GM12873 (cell line): ENCODE measurements at regions not wholly inside any gene's neighbourhood (a gene's known extent, or its start where the extent isn't known, plus 50 kb on each side); places are given as distances from the start of the nearest gene placed in this dataset.

ENCODE experiments used
- TF ChIP-seq, protein P1 (sequence below): IDR thresholded peaks from 2 replicates; pipeline ENCODE4 v1.5.1; 2012; ENCODE audit warnings: low read depth, mild to moderate bottlenecking, moderate library complexity, low read length, control low read depth; ENCODE audit not compliant: insufficient read depth; ENCODE audit errors: missing control alignments

DNA sequence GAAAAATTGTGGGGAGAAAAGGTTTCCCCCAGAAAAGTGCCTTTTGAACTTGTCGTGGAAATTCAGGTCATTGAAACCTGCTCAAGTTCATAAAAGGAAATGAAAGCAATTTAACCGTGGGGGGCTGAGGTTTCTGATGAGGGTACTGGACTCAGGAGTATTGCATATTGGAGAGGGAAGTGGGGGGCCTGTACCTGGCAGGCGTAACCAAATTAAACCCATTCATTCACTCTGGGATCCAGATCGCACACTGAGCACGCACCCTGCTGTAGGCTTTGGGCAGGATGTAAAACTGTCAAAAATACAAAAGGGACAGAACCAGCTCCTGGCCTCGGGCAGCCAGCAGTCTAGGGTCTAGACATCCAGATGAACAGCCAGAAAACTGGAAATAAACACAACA lies 1517.4 kb downstream of the BRD1 start:
- TF ChIP-seq, protein P1, sequence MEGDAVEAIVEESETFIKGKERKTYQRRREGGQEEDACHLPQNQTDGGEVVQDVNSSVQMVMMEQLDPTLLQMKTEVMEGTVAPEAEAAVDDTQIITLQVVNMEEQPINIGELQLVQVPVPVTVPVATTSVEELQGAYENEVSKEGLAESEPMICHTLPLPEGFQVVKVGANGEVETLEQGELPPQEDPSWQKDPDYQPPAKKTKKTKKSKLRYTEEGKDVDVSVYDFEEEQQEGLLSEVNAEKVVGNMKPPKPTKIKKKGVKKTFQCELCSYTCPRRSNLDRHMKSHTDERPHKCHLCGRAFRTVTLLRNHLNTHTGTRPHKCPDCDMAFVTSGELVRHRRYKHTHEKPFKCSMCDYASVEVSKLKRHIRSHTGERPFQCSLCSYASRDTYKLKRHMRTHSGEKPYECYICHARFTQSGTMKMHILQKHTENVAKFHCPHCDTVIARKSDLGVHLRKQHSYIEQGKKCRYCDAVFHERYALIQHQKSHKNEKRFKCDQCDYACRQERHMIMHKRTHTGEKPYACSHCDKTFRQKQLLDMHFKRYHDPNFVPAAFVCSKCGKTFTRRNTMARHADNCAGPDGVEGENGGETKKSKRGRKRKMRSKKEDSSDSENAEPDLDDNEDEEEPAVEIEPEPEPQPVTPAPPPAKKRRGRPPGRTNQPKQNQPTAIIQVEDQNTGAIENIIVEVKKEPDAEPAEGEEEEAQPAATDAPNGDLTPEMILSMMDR = no peak

DNA sequence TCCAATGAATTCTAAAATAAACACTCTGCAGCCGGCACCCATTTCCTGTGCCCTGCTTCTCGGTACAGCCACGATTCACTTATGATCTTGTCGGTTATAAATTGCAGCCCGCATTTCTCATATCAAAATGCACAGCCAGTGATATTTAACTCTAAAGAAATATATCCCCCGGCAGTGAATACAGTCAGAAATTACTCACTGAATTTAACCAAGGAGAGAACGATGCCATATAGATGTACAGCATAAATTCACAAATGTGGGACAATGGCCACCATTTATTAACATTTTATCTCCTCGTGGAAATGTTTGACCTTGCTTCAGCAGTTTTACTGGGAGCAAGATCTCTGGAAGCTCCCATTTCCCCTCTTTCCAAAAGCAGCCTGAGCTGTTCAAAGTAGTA lies 1517.8 kb downstream of the BRD1 start:
- TF ChIP-seq, protein P1 = no peak

DNA sequence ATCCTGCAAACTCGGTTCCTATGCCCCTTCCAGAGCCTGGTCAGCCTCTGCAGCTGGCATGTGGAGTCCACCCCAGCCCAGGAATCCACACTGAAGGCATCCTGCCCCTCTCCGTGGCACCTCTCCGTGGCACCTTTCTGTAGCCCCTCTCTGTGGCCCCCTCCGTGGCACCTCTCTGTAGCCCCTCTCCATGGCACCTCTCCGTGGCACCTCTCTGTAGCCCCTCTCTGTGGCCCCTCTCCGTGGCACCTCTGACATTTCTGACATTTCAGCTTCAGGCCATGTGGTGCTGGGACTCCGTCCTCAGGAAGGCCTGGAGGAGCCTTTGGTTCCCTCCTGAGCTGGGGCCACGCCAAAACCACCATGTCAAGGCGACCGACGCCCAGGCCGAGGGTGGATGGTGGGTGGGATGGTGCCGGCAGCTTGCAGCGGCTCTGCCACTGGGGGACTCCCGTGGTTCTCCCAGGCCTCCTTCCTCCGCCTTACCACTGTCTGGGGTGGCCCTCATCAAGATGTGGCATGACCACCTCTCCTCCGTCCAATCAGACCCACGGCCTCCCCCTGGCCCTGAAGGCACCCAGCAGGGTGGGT lies 1518.5 kb downstream of the BRD1 start:
- TF ChIP-seq, protein P1 = no peak

DNA sequence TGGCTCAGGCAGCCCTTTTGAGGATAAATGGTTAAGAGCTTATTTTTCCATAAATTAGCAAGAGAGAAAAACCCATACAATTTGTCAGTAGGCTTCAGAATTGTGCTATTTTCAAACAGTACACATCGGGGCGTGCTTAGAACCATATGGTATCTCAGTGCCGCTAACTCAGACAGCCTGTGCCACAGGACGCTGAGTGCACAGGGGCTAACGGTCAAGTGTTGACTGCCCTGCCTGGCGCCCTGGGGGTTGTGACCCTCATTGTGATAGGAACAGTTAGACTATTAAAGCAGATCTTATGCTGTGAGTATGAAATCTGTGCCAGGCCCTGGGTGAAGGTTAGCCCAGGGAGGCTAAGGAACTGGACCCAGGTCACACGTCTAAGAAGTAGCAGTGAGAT lies 1519.7 kb downstream of the BRD1 start:
- TF ChIP-seq, protein P1 = no peak

DNA sequence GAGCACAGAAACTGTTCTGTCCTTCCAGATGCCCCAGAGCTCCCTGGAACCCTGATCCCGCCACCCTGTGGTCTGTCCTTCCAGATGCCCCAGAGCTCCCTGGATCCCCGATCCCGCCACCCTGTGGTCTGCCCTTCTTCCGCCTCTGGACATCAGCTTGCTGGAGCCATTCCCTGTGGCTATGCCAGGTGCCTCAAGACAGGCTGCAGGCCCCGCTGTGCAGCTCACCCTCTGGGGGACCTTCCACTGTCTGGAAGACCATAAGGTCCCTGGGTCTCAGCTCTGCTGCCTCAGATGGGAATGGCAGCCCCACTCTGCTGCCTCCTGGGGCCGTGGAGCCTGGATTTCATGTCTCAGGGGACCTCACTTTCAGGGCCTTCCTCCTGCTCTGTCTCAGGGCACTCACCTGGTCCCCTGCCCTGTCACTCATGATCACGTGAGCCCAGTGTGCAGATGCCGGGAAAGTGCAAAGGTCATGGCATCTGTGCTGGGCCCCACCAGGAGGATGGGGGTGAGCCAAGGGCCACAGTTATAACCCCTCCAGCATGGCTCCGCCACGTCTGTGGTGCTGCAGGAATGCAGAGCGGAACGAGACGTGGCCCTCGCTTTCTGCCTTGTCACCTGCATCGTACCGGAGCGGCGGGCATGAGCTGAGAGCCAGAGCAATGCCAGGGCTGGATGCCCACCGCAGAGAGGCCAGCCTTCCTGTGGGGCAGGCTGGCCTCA lies 1520.7 kb downstream of the BRD1 start:
- TF ChIP-seq, protein P1 = no peak

DNA sequence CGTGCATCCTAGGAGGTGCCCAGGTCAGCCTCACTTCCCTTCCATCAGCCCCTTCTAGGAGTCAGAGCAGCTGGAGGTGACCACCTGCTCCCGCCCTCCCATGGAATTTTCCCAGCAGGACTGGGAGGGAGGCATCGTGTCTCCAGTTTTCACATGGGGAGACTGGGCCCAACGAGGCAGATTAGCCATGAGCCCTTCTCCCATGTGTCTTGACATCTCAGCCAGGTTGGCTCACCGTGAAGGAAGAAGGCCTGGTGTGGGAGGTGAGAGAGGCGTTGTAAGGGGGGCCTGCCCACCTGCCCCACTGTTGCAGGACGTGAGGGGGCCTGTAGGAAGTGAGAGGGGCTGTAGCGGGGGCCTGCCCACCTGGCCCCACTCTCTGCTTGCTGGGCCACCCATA lies 1521.4 kb downstream of the BRD1 start:
- TF ChIP-seq, protein P1 = no peak

DNA sequence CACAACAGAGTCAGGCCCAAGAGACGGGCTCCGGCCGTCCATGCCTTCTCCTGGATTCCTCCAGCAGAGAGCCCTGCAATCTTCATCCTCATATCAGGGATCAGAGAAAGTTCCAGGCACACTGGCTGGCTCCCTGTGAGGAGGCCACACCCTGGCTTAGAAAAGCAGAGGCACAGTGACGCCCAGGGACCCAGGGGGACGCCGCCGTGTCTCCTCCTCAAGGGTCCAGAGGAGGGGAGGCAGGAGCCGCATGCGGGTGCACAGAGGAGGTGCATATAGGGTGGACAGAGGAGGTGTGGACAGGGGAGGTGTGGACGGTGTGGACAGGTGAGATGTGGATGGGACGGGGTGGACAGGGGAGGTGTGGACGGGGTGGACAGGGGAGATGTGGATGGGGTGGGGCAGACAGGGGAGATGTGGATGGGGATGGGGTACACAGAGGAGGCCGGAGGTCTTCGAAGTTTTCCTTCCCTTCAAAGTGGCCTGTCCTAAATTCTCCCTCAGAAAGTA lies 1521.9 kb downstream of the BRD1 start:
- TF ChIP-seq, protein P1 = no peak
